Activated T-helper 17 cell treated with anti-CD3 and anti-CD28 coated beads, Interleukin-2, amount 50 U/mL, for 72 hours (primary cell): ENCODE measurements at regions not wholly inside any gene's neighbourhood (a gene's known extent, or its start where the extent isn't known, plus 50 kb on each side); places are given as distances from the start of the nearest gene placed in this dataset.

Source experiments
- ATAC-seq: fragments of 150-1000 bp; cut with Tn5 transposase; replicated peaks from 2 replicates; pipeline ENCODE4 v1.10.0; 2021; ENCODE audit warnings: mild to moderate bottlenecking, moderate library complexity
- H3K27ac Mint-ChIP-seq: one replicate; pipeline ENCODE4 v1.8.0; 2022; ENCODE audit warnings: mixed read lengths
- H3K27me3 Mint-ChIP-seq: one replicate; pipeline ENCODE4 v1.8.0; 2022; ENCODE audit warnings: mixed read lengths
- H3K36me3 Mint-ChIP-seq: one replicate; pipeline ENCODE4 v1.8.0; 2022; ENCODE audit warnings: low read depth, mild to moderate bottlenecking, mixed read lengths
- H3K4me1 Mint-ChIP-seq: one replicate; pipeline ENCODE4 v1.8.0; 2022; ENCODE audit warnings: mixed read lengths
- H3K4me3 Mint-ChIP-seq: one replicate; pipeline ENCODE4 v1.8.0; 2022; ENCODE audit warnings: mild to moderate bottlenecking, mixed read lengths
- H3K9me3 Mint-ChIP-seq: one replicate; pipeline ENCODE4 v1.8.0; 2022; ENCODE audit warnings: mixed read lengths

GRCh38 chr15:31974855-31975829 is 55.2 kb upstream of the CHRNA7 start:
- H3K4me3 Mint-ChIP-seq = peak overlapping the region; percentile 21
- H3K36me3 Mint-ChIP-seq = no peaks in the 10 kb centered on the region
- H3K27ac Mint-ChIP-seq = no peak overlapping the region
- H3K27me3 Mint-ChIP-seq = peaks cover 31% of the 10 kb centered on the region
- peak; percentile 22 for ATAC-seq
- H3K9me3 Mint-ChIP-seq = no peaks in the 10 kb centered on the region
- no peaks in the 10 kb centered on the region for H3K4me1 Mint-ChIP-seq

- peak; percentile 11 for ATAC-seq
Measured at GRCh38 chr15:31975830-31976229, 54.5 kb upstream of the CHRNA7 start.

GRCh38 chr15:31977138-31977537 is 53.2 kb upstream of the CHRNA7 start:
- Mint-ChIP-seq H3K36me3 (no peaks in the 10 kb centered on the region), H3K27me3 (peaks cover 38% of the 10 kb centered on the region)

More at GRCh38 chr15:31975830-31976229, 54.5 kb upstream of the CHRNA7 start:
- Mint-ChIP-seq H3K9me3 (no peaks in the 10 kb centered on the region), H3K4me3 (no peak overlapping the region), H3K27me3 (peaks cover 35% of the 10 kb centered on the region), H3K4me1 (no peaks in the 10 kb centered on the region), H3K36me3 (no peaks in the 10 kb centered on the region), H3K27ac (no peak overlapping the region)

GRCh38 chr15:31977812-31978661 is 52.3 kb upstream of the CHRNA7 start:
- H3K27me3 Mint-ChIP-seq = peaks cover 38% of the 10 kb centered on the region
- H3K9me3 Mint-ChIP-seq = no peaks in the 10 kb centered on the region
- H3K36me3 Mint-ChIP-seq = no peaks in the 10 kb centered on the region
- no peaks in the 10 kb centered on the region for H3K4me1 Mint-ChIP-seq
- H3K27ac Mint-ChIP-seq = no peak overlapping the region
- peak; percentile 68 for ATAC-seq
- no peak overlapping the region for H3K4me3 Mint-ChIP-seq

More at GRCh38 chr15:31977138-31977537, 53.2 kb upstream of the CHRNA7 start:
- Mint-ChIP-seq H3K4me1 (no peaks in the 10 kb centered on the region), H3K9me3 (no peaks in the 10 kb centered on the region), H3K27ac (no peak overlapping the region), H3K4me3 (no peak overlapping the region)
- no peak for ATAC-seq
